ENCODE measurements at regions not wholly inside any gene's neighbourhood (a gene's known extent, or its start where the extent isn't known, plus 50 kb on each side); places are given as distances from the start of the nearest gene placed in this dataset.
A peak's percentile ranks its signal among the peaks of the same experiment; 100 is the strongest.

DNA sequence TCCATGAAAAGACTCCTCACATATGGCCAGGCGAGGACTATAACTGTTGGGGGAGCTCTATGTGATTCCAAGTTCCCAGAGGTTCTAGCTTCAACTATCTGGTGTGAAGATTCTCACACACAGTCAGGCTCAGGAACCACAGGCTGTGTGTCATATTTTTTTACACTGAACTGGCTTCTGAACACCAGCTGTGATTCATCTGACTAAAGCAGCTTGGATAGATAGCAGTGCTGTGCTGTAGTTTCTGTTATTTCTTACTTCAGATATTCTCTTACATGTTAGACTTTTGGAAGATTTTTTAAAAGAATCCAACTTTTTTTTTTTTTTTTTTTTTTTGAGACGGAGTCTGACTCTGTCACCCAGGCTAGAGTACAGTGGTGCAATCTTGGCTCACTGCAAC is 140.7 kb upstream of the MCHR2 start:
- Histone ChIP-seq H3K9me3 (ENCODE audit: control insufficient read depth, low read length) (no peaks in the 10 kb centered on the region), H3K27me3 (ENCODE audit: control insufficient read depth, insufficient read depth) (no peaks in the 10 kb centered on the region), H3K27ac (ENCODE audit: low read length) (no peak overlapping the region), H3K4me3 (ENCODE audit: low read length) (no peak overlapping the region), H3K4me1 (ENCODE audit: control insufficient read depth, insufficient read depth, low read length) (no peaks in the 10 kb centered on the region)
- intact Hi-C loops (cut with DNase I), result no loop called here
- DNase-seq, result no peak
- no peak for ATAC-seq
- WGBS, result 78% methylated on average over 1 of the region's 2 CpGs

DNA sequence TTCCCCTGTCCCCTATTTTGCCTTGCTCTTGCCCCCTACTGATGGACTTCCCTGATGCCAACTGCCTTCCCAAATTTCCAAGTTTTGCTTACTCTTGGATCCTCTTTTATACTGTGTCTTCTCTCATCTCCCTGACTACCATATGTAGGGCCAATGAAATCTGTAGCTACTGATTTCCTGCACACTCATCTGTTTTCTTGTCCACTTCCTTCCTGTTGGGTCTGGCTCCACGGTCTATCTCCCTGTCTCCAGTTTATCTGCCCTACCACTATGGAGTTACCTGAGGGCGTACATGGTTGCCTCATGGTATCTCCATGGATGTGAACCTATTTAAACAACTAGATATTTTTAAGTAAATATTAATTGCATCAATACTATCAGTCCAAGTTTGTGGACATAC is 140.3 kb upstream of the MCHR2 start:
- intact Hi-C loops (cut with DNase I), result no loop called here

DNA sequence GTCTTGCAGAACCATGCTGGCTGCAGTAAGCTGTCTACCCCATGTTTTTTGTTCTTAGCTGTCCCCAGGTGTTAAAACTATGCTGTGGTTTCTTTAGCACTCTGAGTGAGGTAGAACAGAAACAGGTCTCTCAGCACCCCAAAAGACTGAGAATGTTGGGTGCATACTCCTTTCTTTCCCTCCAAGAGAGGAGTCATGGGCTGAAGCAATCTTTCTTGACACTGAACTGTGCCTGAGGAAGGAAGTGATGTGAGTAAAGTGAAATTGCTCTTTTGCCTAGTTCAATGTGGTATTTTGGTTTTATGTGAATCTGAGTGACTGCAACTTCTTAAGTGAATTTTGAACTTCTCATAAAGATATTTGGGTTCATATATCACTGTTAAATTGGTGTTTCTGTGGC is 138.0 kb upstream of the MCHR2 start:
- H3K9me3 ChIP-seq (ENCODE audit: control insufficient read depth, low read length), result no peaks in the 10 kb centered on the region
- no peaks in the 10 kb centered on the region for H3K4me1 ChIP-seq (ENCODE audit: control insufficient read depth, insufficient read depth, low read length)
- intact Hi-C loops (cut with DNase I), result no loop called here
- H3K4me3 ChIP-seq (ENCODE audit: low read length), result no peak overlapping the region
- ATAC-seq (no peak), DNase-seq (no peak)
- H3K27me3 ChIP-seq (ENCODE audit: control insufficient read depth, insufficient read depth), result no peaks in the 10 kb centered on the region
- H3K27ac ChIP-seq (ENCODE audit: low read length), result no peak overlapping the region

More for the DNA sequence above, 140.3 kb upstream of the MCHR2 start:
- DNase-seq (no peak), ATAC-seq (no peak)
- H3K9me3 ChIP-seq (ENCODE audit: control insufficient read depth, low read length), result no peaks in the 10 kb centered on the region
- H3K27me3 ChIP-seq (ENCODE audit: control insufficient read depth, insufficient read depth), result no peaks in the 10 kb centered on the region
- no peak overlapping the region for H3K4me3 ChIP-seq (ENCODE audit: low read length)
- no peak overlapping the region for H3K27ac ChIP-seq (ENCODE audit: low read length)
- 66% methylated on average over 2 of the region's 2 CpGs for WGBS
- H3K4me1 ChIP-seq (ENCODE audit: control insufficient read depth, insufficient read depth, low read length), result no peaks in the 10 kb centered on the region

- DNase-seq (no peak), ATAC-seq (no peak)
- 89% methylated on average over 1 of the region's 1 CpG for WGBS
- no peaks in the 10 kb centered on the region for H3K9me3 ChIP-seq (ENCODE audit: control insufficient read depth, low read length)
- no peak overlapping the region for H3K4me3 ChIP-seq (ENCODE audit: low read length)
- H3K4me1 ChIP-seq (ENCODE audit: control insufficient read depth, insufficient read depth, low read length), result no peaks in the 10 kb centered on the region
- H3K27ac ChIP-seq (ENCODE audit: low read length), result no peak overlapping the region
- intact Hi-C loops (cut with DNase I), result no loop called here
- H3K27me3 ChIP-seq (ENCODE audit: control insufficient read depth, insufficient read depth), result no peaks in the 10 kb centered on the region
These were observed 136.6 kb upstream of the MCHR2 start for GRCh38 chr6:100130630-100131029.

GRCh38 chr6:100126790-100127484 is 132.9 kb upstream of the MCHR2 start:
- DNase-seq (no peak), ATAC-seq (no peak)
- intact Hi-C loops (cut with DNase I), result no loop called here
- H3K4me1 ChIP-seq (ENCODE audit: control insufficient read depth, insufficient read depth, low read length), result no peaks in the 10 kb centered on the region
- H3K4me3 ChIP-seq (ENCODE audit: low read length), result no peak overlapping the region
- 54% methylated on average over 6 of the region's 6 CpGs for WGBS
- H3K9me3 ChIP-seq (ENCODE audit: control insufficient read depth, low read length), result no peaks in the 10 kb centered on the region
- H3K27me3 ChIP-seq (ENCODE audit: control insufficient read depth, insufficient read depth), result no peaks in the 10 kb centered on the region
- no peak overlapping the region for H3K27ac ChIP-seq (ENCODE audit: low read length)

GRCh38 chr6:100121854-100122609 is 128.0 kb upstream of the MCHR2 start:
- WGBS, result 72% methylated on average over 2 of the region's 2 CpGs
- Histone ChIP-seq H3K27me3 (ENCODE audit: control insufficient read depth, insufficient read depth) (no peaks in the 10 kb centered on the region), H3K4me1 (ENCODE audit: control insufficient read depth, insufficient read depth, low read length) (no peaks in the 10 kb centered on the region), H3K9me3 (ENCODE audit: control insufficient read depth, low read length) (no peaks in the 10 kb centered on the region), H3K27ac (ENCODE audit: low read length) (no peak overlapping the region), H3K4me3 (ENCODE audit: low read length) (no peak overlapping the region)
- intact Hi-C loops (cut with DNase I), result no loop called here
- DNase-seq, result no peak
- ATAC-seq, result no peak

DNA sequence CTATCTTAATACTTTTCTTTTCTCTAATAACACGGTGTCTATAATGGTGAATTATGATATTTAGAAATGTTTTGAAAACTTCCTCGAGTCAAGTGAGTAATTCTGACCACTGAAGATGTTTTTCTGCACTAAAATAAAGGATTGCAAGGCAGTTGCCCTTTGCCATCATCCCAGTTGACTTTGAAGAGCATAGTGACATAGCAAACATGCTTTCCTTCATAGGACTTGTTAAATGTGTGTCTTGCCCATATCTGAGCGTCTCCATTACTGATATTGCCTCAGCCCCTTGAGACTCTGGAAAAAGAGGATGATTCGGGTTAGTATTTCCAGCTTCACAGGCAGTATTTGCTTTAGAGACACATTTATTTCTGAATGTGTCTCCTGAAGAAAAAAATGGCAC is 125.2 kb upstream of the MCHR2 start:
- DNase-seq (no peak), ATAC-seq (no peak)
- intact Hi-C loops (cut with DNase I), result loop anchor here in 3 of 4 donors (10.0 kb wide), 3 partner anchors 356 to 536 kb away; no protein-coding TSS in a partner anchor
- H3K9me3 ChIP-seq (ENCODE audit: control insufficient read depth, low read length), result no peaks in the 10 kb centered on the region
- no peaks in the 10 kb centered on the region for H3K27me3 ChIP-seq (ENCODE audit: control insufficient read depth, insufficient read depth)
- no peak overlapping the region for H3K4me3 ChIP-seq (ENCODE audit: low read length)
- no peaks in the 10 kb centered on the region for H3K4me1 ChIP-seq (ENCODE audit: control insufficient read depth, insufficient read depth, low read length)
- WGBS, result 57% methylated on average over 4 of the region's 4 CpGs
- no peak overlapping the region for H3K27ac ChIP-seq (ENCODE audit: low read length)

- intact Hi-C loops (cut with DNase I), result loop anchor here in 3 of 4 donors (10.0 kb wide), 3 partner anchors 356 to 536 kb away; no protein-coding TSS in a partner anchor
- Histone ChIP-seq H3K27ac (ENCODE audit: low read length) (no peak overlapping the region), H3K27me3 (ENCODE audit: control insufficient read depth, insufficient read depth) (no peaks in the 10 kb centered on the region), H3K9me3 (ENCODE audit: control insufficient read depth, low read length) (no peaks in the 10 kb centered on the region), H3K4me1 (ENCODE audit: control insufficient read depth, insufficient read depth, low read length) (no peaks in the 10 kb centered on the region), H3K4me3 (ENCODE audit: low read length) (no peak overlapping the region)
- ATAC-seq, result no peak
- no peak for DNase-seq
- WGBS, result 79% methylated on average over 2 of the region's 2 CpGs
These were observed 124.3 kb upstream of the MCHR2 start for GRCh38 chr6:100118301-100118700.

DNA sequence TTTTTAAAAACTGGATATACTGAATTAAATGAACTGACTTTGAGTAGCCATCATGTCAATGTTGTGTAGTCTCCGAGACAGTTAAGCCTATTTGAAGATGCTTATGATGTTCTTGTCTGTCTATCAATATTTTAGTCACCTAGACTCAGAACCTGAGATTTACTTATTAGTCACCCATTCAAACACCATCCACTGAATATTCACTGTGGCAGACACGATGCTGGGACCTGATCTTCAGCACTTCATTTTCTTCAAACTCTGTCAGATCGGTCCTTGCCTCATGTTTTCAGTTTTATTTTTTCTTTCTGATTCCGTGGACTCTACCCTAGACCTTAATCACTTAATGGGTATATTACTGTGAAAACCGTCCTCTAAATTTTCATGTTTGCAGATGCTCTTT is 123.7 kb upstream of the MCHR2 start:
- no peak for ATAC-seq
- intact Hi-C loops (cut with DNase I), result loop anchor here in 3 of 4 donors (10.0 kb wide), 3 partner anchors 357 to 537 kb away; no protein-coding TSS in a partner anchor
- 85% methylated on average over 5 of the region's 5 CpGs for WGBS
- no peak for DNase-seq
- no peak overlapping the region for H3K4me3 ChIP-seq (ENCODE audit: low read length)
- H3K27ac ChIP-seq (ENCODE audit: low read length), result no peak overlapping the region
- H3K27me3 ChIP-seq (ENCODE audit: control insufficient read depth, insufficient read depth), result no peaks in the 10 kb centered on the region
- H3K4me1 ChIP-seq (ENCODE audit: control insufficient read depth, insufficient read depth, low read length), result no peaks in the 10 kb centered on the region
- no peaks in the 10 kb centered on the region for H3K9me3 ChIP-seq (ENCODE audit: control insufficient read depth, low read length)

DNA sequence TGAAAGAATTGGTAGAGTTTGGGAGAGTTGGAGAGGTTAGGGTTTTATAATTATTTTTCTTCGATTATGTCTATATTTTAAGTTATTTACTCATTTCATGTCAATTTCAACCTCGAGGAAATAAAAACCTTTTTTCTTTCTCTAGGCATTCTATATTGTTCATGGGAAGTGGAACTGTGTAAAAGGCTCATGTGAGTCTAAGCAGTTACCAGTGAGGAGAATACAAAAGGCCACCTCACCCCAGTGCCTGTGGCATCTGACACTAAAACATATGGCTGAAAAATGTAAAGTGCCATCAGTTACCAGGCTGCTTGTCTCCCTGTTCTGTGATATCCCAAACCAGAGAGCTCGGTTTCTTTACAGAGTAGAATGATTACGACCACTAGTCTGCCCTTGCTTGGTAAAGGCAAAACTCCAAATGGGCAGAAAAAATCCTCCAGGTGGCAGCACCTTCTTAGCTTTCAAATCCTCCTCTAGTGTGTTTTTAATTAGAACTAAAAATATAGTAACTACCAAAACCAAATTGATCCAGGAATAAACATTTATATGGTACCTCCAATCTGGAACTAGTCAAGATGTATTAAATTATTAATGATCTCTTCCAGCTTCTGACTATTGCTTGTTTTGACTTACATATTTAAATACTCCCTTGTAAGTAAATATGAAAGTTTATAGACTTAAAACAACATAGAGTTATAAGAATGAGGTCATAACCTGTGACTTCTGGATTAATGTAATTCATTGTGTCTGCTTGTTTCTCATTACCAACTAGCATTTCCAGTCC is 122.6 kb upstream of the MCHR2 start:
- Histone ChIP-seq H3K4me1 (ENCODE audit: control insufficient read depth, insufficient read depth, low read length) (no peaks in the 10 kb centered on the region), H3K4me3 (ENCODE audit: low read length) (no peak overlapping the region), H3K27me3 (ENCODE audit: control insufficient read depth, insufficient read depth) (no peaks in the 10 kb centered on the region), H3K9me3 (ENCODE audit: control insufficient read depth, low read length) (no peaks in the 10 kb centered on the region), H3K27ac (ENCODE audit: low read length) (no peak overlapping the region)
- ATAC-seq (peak in 1 of 2 donors; percentile 38), DNase-seq (peak in 1 of 3 donors; percentile 24)
- 22% methylated on average over 4 of the region's 4 CpGs for whole genome bisulfite sequencing
- intact Hi-C loops (cut with DNase I), result loop anchor here in 3 of 4 donors (10.0 kb wide), 3 partner anchors 358 to 538 kb away; no protein-coding TSS in a partner anchor

All from right cardiac atrium (tissue), 5 donors.